NCI-H510A (cell line): ENCODE measurements at regions not wholly inside any gene's neighbourhood (a gene's known extent, or its start where the extent isn't known, plus 50 kb on each side); places are given as distances from the start of the nearest gene placed in this dataset.
"Not testable (repeated sequence)": the region's sequence is repeated elsewhere in the genome, so short reads cannot be mapped to it uniquely, and the experiment has no call there.

ENCODE experiments used
- DNase-seq: peaks from one replicate; lab custom pipeline; 2025; lab: John Stamatoyannopoulos, UW

- no peak for DNase-seq
Measured at GRCh38 chr2:116922414-116922813, 892.1 kb upstream of the DDX18 start.

GRCh38 chr2:116924509-116924908 lies 890.0 kb upstream of the DDX18 start:
- no peak for DNase-seq

- DNase-seq = no peak
Measured at GRCh38 chr2:116935097-116935814, 879.2 kb upstream of the DDX18 start.

GRCh38 chr2:116948258-116948657 lies 866.2 kb upstream of the DDX18 start:
- DNase-seq = no peak

- DNase-seq = no peak
Measured at GRCh38 chr2:116949249-116949648, 865.2 kb upstream of the DDX18 start.

GRCh38 chr2:116952254-116952653 lies 862.2 kb upstream of the DDX18 start:
- DNase-seq = no peak

GRCh38 chr2:116955646-116956045 lies 858.8 kb upstream of the DDX18 start:
- no peak for DNase-seq

- no peak for DNase-seq
Measured at GRCh38 chr2:116975608-116976007, 838.9 kb upstream of the DDX18 start.

- DNase-seq = no peak
Measured at GRCh38 chr2:116979916-116980764, 834.4 kb upstream of the DDX18 start.

- DNase-seq = no peak
Measured at GRCh38 chr2:116987447-116987846, 827.0 kb upstream of the DDX18 start.

- DNase-seq = no peak
Measured at GRCh38 chr2:116988303-116988702, 826.2 kb upstream of the DDX18 start.

GRCh38 chr2:117019357-117019756 lies 795.1 kb upstream of the DDX18 start:
- DNase-seq = no peak

GRCh38 chr2:117027646-117028045 lies 786.8 kb upstream of the DDX18 start:
- no peak for DNase-seq

GRCh38 chr2:117028708-117029107 lies 785.8 kb upstream of the DDX18 start:
- not testable (repeated sequence) for DNase-seq

- no peak for DNase-seq
Measured at GRCh38 chr2:117055499-117056375, 758.8 kb upstream of the DDX18 start.

- DNase-seq = no peak
Measured at GRCh38 chr2:117056376-117056748, 758.1 kb upstream of the DDX18 start.

- no peak for DNase-seq
Measured at GRCh38 chr2:117057016-117057415, 757.5 kb upstream of the DDX18 start.

GRCh38 chr2:117058366-117058765 lies 756.1 kb upstream of the DDX18 start:
- DNase-seq = no peak

GRCh38 chr2:117064021-117064420 lies 750.5 kb upstream of the DDX18 start:
- no peak for DNase-seq

- no peak for DNase-seq
Measured at GRCh38 chr2:117065912-117066311, 748.6 kb upstream of the DDX18 start.

- no peak for DNase-seq
Measured at GRCh38 chr2:117067900-117068299, 746.6 kb upstream of the DDX18 start.

GRCh38 chr2:117068371-117068770 lies 746.1 kb upstream of the DDX18 start:
- no peak for DNase-seq
